Endothelial cell of umbilical vein (primary cell): ENCODE measurements at regions not wholly inside any gene's neighbourhood (a gene's known extent, or its start where the extent isn't known, plus 50 kb on each side); places are given as distances from the start of the nearest gene placed in this dataset.

ENCODE experiments used
- BruUV-seq: library from RNA; stranded (reverse); fragments of 400-500 nt; replicated peaks from 2 replicates; lab custom pipeline; 2021; lab: Mats Ljungman, UMichigan
- CTCF ChIA-PET: fragments of 300-600, 350-600 bp; sonication (Branson Sonifier 250); formaldehyde crosslinking; loops from one replicate; lab custom pipeline; 2021; ENCODE audit warnings: antibody characterized with exemption, inconsistent platforms; lab: Charles Lee
- POLR2A ChIA-PET: fragments of 300-600, 350-600 bp; sonication (Branson Sonifier 250); formaldehyde crosslinking; loops from one replicate; lab custom pipeline; 2021; ENCODE audit warnings: antibody characterized with exemption, inconsistent platforms; lab: Charles Lee
- DNase-seq: peaks from one replicate; pipeline ENCODE4 v3.0.0-alpha.2; 2011; ENCODE audit warnings: low read depth, low spot score
- FAIRE-seq: peaks from 2 replicates; lab custom pipeline; 2011; peaks lifted over from hg19 to GRCh38; lab: Jason Lieb, UNC
- H2AFZ ChIP-seq: 2 replicates; pipeline ENCODE4 v1.6.0; 2012; ENCODE audit warnings: low read depth, low read length, control low read depth, inconsistent platforms
- H3K27ac ChIP-seq: 2 replicates; pipeline ENCODE4 v1.5.1; 2011; ENCODE audit warnings: low read depth, mild to moderate bottlenecking, control low read depth, low read length, moderate library complexity; ENCODE audit not compliant: insufficient read depth
- H3K27me3 ChIP-seq, 2 experiments: 2 replicates each; pipeline versions ENCODE4 v1.6.0 to v1.6.1; 2011; ENCODE audit warnings: low read length in 2 of 2, mixed read lengths in 1 of 2; ENCODE audit not compliant: control insufficient read depth in 2 of 2, insufficient read depth in 2 of 2
- H3K36me3 ChIP-seq, 2 experiments: 2 replicates in 1 of 2; 3 replicates in 1 of 2; pipeline ENCODE4 v1.5.1; 2011; ENCODE audit warnings: low read length in 2 of 2, mild to moderate bottlenecking in 1 of 2, moderate library complexity in 1 of 2; ENCODE audit not compliant: control insufficient read depth in 2 of 2, insufficient read depth in 2 of 2; ENCODE audit errors: extremely low read depth in 1 of 2
- H3K4me1 ChIP-seq: 3 replicates; pipeline ENCODE4 v1.5.1; 2011; ENCODE audit warnings: mild to moderate bottlenecking, low read length; ENCODE audit not compliant: control insufficient read depth, insufficient read depth; ENCODE audit errors: extremely low read depth
- H3K4me2 ChIP-seq: 2 replicates; pipeline ENCODE4 v1.6.1; 2011; ENCODE audit warnings: low read length, control low read depth, mixed read lengths; ENCODE audit not compliant: insufficient read depth
- H3K4me3 ChIP-seq, 3 experiments: fragments of 200-600 bp in 1 of 3; sonication (generic), shearing (Covaris generic) in 1 of 3; replicated peaks in 1 of 3; 2 replicates each; pipeline ENCODE4 v1.5.1; 2011 to 2016; ENCODE audit warnings: control low read depth in 3 of 3, low read length in 3 of 3, mild to moderate bottlenecking in 2 of 3, inconsistent platforms in 1 of 3, low read depth in 1 of 3, moderate library complexity in 1 of 3; ENCODE audit not compliant: insufficient read depth in 1 of 3
- H3K79me2 ChIP-seq: 2 replicates; pipeline ENCODE4 v1.6.0; 2012; ENCODE audit warnings: low read length, inconsistent platforms; ENCODE audit not compliant: control insufficient read depth, insufficient read depth
- H3K9ac ChIP-seq: replicated peaks from 2 replicates; pipeline ENCODE3; 2011; ENCODE audit warnings: low read length, control low read depth; ENCODE audit not compliant: insufficient read depth; ENCODE audit errors: extremely low read depth
- H3K9me1 ChIP-seq: replicated peaks from 3 replicates; pipeline ENCODE4 v1.6.0; 2011; ENCODE audit warnings: mild to moderate bottlenecking, low read length; ENCODE audit not compliant: control insufficient read depth, insufficient read depth; ENCODE audit errors: extremely low read depth
- H3K9me3 ChIP-seq: replicated peaks from 2 replicates; pipeline ENCODE4 v1.5.1; 2012; ENCODE audit warnings: low read length, inconsistent platforms; ENCODE audit not compliant: control insufficient read depth, insufficient read depth
- H4K20me1 ChIP-seq: replicated peaks from 2 replicates; pipeline ENCODE3; 2011; ENCODE audit warnings: mild to moderate bottlenecking, low read length; ENCODE audit not compliant: control insufficient read depth, insufficient read depth; ENCODE audit errors: extremely low read depth
- EZH2 ChIP-seq: IDR thresholded peaks from 2 replicates; pipeline ENCODE4 v1.6.1; 2012; ENCODE audit warnings: borderline replicate concordance, low read depth, mild to moderate bottlenecking, moderate library complexity, low read length, inconsistent platforms; ENCODE audit not compliant: severe bottlenecking
- FOS ChIP-seq: IDR thresholded peaks from 2 replicates; pipeline ENCODE4 v1.6.1; 2011; ENCODE audit warnings: mild to moderate bottlenecking, low read length, moderate library complexity, borderline replicate concordance; ENCODE audit not compliant: insufficient read depth
- GATA2 ChIP-seq: IDR thresholded peaks from 2 replicates; pipeline ENCODE4 v1.7.0; 2011; ENCODE audit warnings: low read depth, mild to moderate bottlenecking, moderate library complexity, mixed read lengths, low read length; ENCODE audit not compliant: insufficient read length, insufficient read depth
- JUN ChIP-seq: IDR thresholded peaks from 2 replicates; pipeline ENCODE4 v1.6.1; 2011; ENCODE audit warnings: borderline replicate concordance, low read depth; ENCODE audit not compliant: insufficient read length, insufficient read depth
- MYC ChIP-seq: IDR thresholded peaks from one replicate; pipeline ENCODE4 v1.6.1; 2011; ENCODE audit warnings: mild to moderate bottlenecking, low read depth, low read length
- POLR2A ChIP-seq: IDR thresholded peaks from 2 replicates; pipeline ENCODE4 v1.6.1; 2012; ENCODE audit warnings: low read depth, mild to moderate bottlenecking, control low read depth, low read length
- POLR2AphosphoS5 ChIP-seq: IDR thresholded peaks from 2 replicates; pipeline ENCODE4 v1.6.1; 2012; ENCODE audit warnings: low read depth, mild to moderate bottlenecking, control low read depth, low read length, moderate library complexity; ENCODE audit not compliant: insufficient read depth
- dilution Hi-C: fragments of 300-500 bp; cut with MboI; formaldehyde crosslinking; loops from one replicate; pipeline ENCODE4 v1.15.0; 2019; ENCODE audit warnings: low sequenced_read_pairs; ENCODE audit not compliant: extremely low pct_ligation_motif_present
- intact Hi-C: fragments of 100-400 bp; cut with micrococcal nuclease; formaldehyde crosslinking; loops from one replicate; pipeline ENCODE4 v1.10.0; 2022
- TF ChIP-seq, protein P1 (sequence below): IDR thresholded peaks from 2 replicates; pipeline ENCODE4 v1.6.1; 2011; ENCODE audit not compliant: insufficient read depth, insufficient read length
- TF ChIP-seq, protein P2 (sequence below), 2 donors: IDR thresholded peaks; 1 replicate in 1 of 2; 2 replicates in 1 of 2; pipeline ENCODE4 v1.5.1; 2011; ENCODE audit warnings: low read length in 2 of 2, mild to moderate bottlenecking in 2 of 2, moderate library complexity in 2 of 2, control low read depth in 1 of 2, inconsistent platforms in 1 of 2, low read depth in 1 of 2; ENCODE audit not compliant: insufficient read depth in 1 of 2; ENCODE audit errors: extremely low read depth in 1 of 2

DNA sequence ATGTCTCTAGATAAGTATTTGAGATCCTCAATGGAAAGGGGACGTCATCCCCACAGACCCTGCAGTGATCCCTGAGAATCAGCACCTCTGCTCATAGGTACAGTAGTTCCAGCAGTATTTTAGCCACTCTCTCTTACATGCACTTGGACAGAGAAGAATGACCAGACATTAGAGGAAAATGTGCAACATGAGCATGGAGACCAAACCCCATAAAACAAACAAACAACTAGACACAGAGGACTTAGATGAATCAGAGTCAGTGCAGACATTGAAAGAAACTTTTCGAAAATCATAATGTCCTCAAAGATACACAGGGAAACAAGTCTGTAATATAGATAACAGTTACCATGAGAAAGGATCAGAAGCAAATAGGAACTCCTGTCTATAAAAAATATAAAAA, 108.2 kb downstream of the LYPLAL1 start:
- ChIA-PET POLR2A (no interaction called here), CTCF (no interaction called here)
- Histone ChIP-seq H3K4me1 (peaks cover 28% of the 10 kb centered on the region), H3K4me3 (no peak overlapping the region), H3K27me3 (no peaks in the 10 kb centered on the region), H3K4me2 (no peak overlapping the region), H3K79me2 (no peaks in the 10 kb centered on the region), H4K20me1 (no peaks in the 10 kb centered on the region), H3K9me3 (no peaks in the 10 kb centered on the region), H2AFZ (no peak overlapping the region), H3K9me1 (no peaks in the 10 kb centered on the region), H3K9ac (no peak overlapping the region), H3K36me3 (no peaks in the 10 kb centered on the region), H3K27ac (no peak overlapping the region)
- TF ChIP-seq JUN (no peak), EZH2 (no peak), FOS (no peak)
- no TSS peak for BruUV-seq
- no peak for FAIRE-seq
- no peak for DNase-seq
- dilution Hi-C loops: no loop called here
- intact Hi-C loops: no loop called here

- peak overlapping the region; percentile 43 for H3K9ac ChIP-seq
- H2AFZ ChIP-seq: no peak overlapping the region
- H3K9me1 ChIP-seq: no peaks in the 10 kb centered on the region
- H3K36me3 ChIP-seq: no peaks in the 10 kb centered on the region
- H3K79me2 ChIP-seq: no peaks in the 10 kb centered on the region
- peaks cover 28% of the 10 kb centered on the region for H3K4me1 ChIP-seq
- peak overlapping the region; percentile 35 for H3K4me2 ChIP-seq
- no peak overlapping the region for H3K4me3 ChIP-seq
- dilution Hi-C loops: no loop called here
- intact Hi-C loops: loop anchor here (1.0 to 10.0 kb wide), 6 partner anchors 19 to 799 kb away; no protein-coding TSS in a partner anchor
- peak; percentile 87 for DNase-seq
- peak overlapping the region; percentile 64 for H3K27ac ChIP-seq
- TF ChIP-seq POLR2AphosphoS5 (peak; percentile 64), EZH2 (no peak), JUN (peak; percentile 89), MYC (no peak), POLR2A (no peak), FOS (peak; percentile 91), GATA2 (peak; percentile 94)
- TF ChIP-seq, protein P1, sequence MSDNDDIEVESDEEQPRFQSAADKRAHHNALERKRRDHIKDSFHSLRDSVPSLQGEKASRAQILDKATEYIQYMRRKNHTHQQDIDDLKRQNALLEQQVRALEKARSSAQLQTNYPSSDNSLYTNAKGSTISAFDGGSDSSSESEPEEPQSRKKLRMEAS: no peak
- TF ChIP-seq, protein P2, sequence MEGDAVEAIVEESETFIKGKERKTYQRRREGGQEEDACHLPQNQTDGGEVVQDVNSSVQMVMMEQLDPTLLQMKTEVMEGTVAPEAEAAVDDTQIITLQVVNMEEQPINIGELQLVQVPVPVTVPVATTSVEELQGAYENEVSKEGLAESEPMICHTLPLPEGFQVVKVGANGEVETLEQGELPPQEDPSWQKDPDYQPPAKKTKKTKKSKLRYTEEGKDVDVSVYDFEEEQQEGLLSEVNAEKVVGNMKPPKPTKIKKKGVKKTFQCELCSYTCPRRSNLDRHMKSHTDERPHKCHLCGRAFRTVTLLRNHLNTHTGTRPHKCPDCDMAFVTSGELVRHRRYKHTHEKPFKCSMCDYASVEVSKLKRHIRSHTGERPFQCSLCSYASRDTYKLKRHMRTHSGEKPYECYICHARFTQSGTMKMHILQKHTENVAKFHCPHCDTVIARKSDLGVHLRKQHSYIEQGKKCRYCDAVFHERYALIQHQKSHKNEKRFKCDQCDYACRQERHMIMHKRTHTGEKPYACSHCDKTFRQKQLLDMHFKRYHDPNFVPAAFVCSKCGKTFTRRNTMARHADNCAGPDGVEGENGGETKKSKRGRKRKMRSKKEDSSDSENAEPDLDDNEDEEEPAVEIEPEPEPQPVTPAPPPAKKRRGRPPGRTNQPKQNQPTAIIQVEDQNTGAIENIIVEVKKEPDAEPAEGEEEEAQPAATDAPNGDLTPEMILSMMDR (IDR thresholded peaks at IDR 0.05; ENCODE audit: extremely low read depth in 1 of 2, insufficient read depth in 1 of 2, low read depth in 1 of 2, low read length in 2 of 2): no peak
- TSS peak; percentile 57 for BruUV-seq
- no peaks in the 10 kb centered on the region for H4K20me1 ChIP-seq
- H3K9me3 ChIP-seq: no peaks in the 10 kb centered on the region
- FAIRE-seq: peak; percentile 88
- CTCF ChIA-PET: interaction anchor here (1.2 to 1.6 kb wide), 3 partner anchors 8 to 107 kb away, joined by 3 to 5 read pairs (median 4); no protein-coding TSS in a partner anchor
- H3K27me3 ChIP-seq: no peaks in the 10 kb centered on the region
- POLR2A ChIA-PET: interaction anchor here (0.7 to 1.5 kb wide), 2 partner anchors 24 to 45 kb away, joined by 4 to 5 read pairs; no protein-coding TSS in a partner anchor
Observed at GRCh38 chr1:219279017-219279770, 105.5 kb downstream of the LYPLAL1 start.
